HG02981 (cell line): ENCODE measurements at regions not wholly inside any gene's neighbourhood (a gene's known extent, or its start where the extent isn't known, plus 50 kb on each side); places are given as distances from the start of the nearest gene placed in this dataset.

ENCODE experiments used
- ATAC-seq: cut with Tn5 transposase; IDR thresholded peaks from one replicate; pipeline ENCODE4 v1.9.1; 2021; ENCODE audit warnings: mild to moderate bottlenecking, moderate library complexity; ENCODE audit not compliant: unreplicated experiment

GRCh38 chr4:178255172-178255571 is 812.9 kb upstream of the AGA start:
- no peak for ATAC-seq

GRCh38 chr4:178258603-178259002 is 816.4 kb upstream of the AGA start:
- no peak for ATAC-seq

- no peak for ATAC-seq
Observed at GRCh38 chr4:178259566-178259965, 817.3 kb upstream of the AGA start.

GRCh38 chr4:178264001-178264400 is 821.8 kb upstream of the AGA start:
- no peak for ATAC-seq

- ATAC-seq: no peak
Observed at GRCh38 chr4:178271386-178271785, 829.1 kb upstream of the AGA start.

GRCh38 chr4:178273168-178273567 is 830.9 kb upstream of the AGA start:
- ATAC-seq: no peak

GRCh38 chr4:178275671-178276360 is 833.6 kb upstream of the AGA start:
- no peak for ATAC-seq

- ATAC-seq: no peak
Observed at GRCh38 chr4:178280362-178280761, 838.1 kb upstream of the AGA start.

- no peak for ATAC-seq
Observed at GRCh38 chr4:178288462-178288861, 846.2 kb upstream of the AGA start.

- no peak for ATAC-seq
Observed at GRCh38 chr4:178293601-178294000, 851.4 kb upstream of the AGA start.

GRCh38 chr4:178296669-178297068 is 854.4 kb upstream of the AGA start:
- ATAC-seq: no peak

GRCh38 chr4:178306565-178306964 is 864.3 kb upstream of the AGA start:
- ATAC-seq: no peak

- ATAC-seq: no peak
Observed at GRCh38 chr4:178309890-178310289, 867.7 kb upstream of the AGA start.

GRCh38 chr4:178311997-178312396 is 869.8 kb upstream of the AGA start:
- no peak for ATAC-seq

- no peak for ATAC-seq
Observed at GRCh38 chr4:178314287-178314686, 872.0 kb upstream of the AGA start.

GRCh38 chr4:178316211-178316610 is 874.0 kb upstream of the AGA start:
- no peak for ATAC-seq

- ATAC-seq: no peak
Observed at GRCh38 chr4:178320003-178320402, 877.8 kb upstream of the AGA start.

GRCh38 chr4:178322524-178323183 is 880.4 kb upstream of the AGA start:
- ATAC-seq: no peak

GRCh38 chr4:178329226-178329872 is 887.1 kb upstream of the AGA start:
- no peak for ATAC-seq

GRCh38 chr4:178333355-178333754 is 891.1 kb upstream of the AGA start:
- ATAC-seq: no peak

- ATAC-seq: no peak
Observed at GRCh38 chr4:178339769-178340168, 897.5 kb upstream of the AGA start.

GRCh38 chr4:178340468-178340867 is 898.2 kb upstream of the AGA start:
- ATAC-seq: no peak
